ENCODE measurements at regions not wholly inside any gene's neighbourhood (a gene's known extent, or its start where the extent isn't known, plus 50 kb on each side); places are given as distances from the start of the nearest gene placed in this dataset.

DNA sequence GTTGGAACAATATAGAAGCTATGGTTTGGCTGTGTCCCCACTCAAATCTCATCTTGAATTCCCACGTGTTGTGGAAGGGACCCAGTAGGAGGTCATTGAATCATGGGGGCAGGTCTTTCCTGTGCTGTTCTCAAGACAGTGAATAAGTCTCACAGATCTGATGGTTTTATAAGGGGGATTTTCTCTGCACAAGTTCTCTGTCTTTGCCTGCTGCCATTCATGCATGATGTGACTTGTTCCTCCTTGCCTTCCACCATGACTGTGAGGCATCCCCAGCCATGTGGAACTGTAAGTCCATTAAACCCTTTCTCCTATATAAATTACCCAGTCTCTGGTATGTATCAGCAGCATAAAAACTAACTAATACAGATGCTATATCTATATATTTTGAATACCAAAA lies 135.2 kb upstream of the EDNRA start:
- TF ChIP-seq POLR2A (IDR thresholded peaks at IDR 0.05; ENCODE audit: low read length) (no peak), GATA1 (IDR thresholded peaks at IDR 0.05; ENCODE audit: low read depth, low read length) (no peak)

Data from erythroblast (primary cell).